HG03354 (cell line): ENCODE measurements at regions not wholly inside any gene's neighbourhood (a gene's known extent, or its start where the extent isn't known, plus 50 kb on each side); places are given as distances from the start of the nearest gene placed in this dataset.

Experiments
- ATAC-seq: cut with Tn5 transposase; IDR thresholded peaks from one replicate; pipeline ENCODE4 v1.9.1; 2021; ENCODE audit warnings: mild to moderate bottlenecking; ENCODE audit not compliant: unreplicated experiment, poor library complexity, severe bottlenecking

DNA sequence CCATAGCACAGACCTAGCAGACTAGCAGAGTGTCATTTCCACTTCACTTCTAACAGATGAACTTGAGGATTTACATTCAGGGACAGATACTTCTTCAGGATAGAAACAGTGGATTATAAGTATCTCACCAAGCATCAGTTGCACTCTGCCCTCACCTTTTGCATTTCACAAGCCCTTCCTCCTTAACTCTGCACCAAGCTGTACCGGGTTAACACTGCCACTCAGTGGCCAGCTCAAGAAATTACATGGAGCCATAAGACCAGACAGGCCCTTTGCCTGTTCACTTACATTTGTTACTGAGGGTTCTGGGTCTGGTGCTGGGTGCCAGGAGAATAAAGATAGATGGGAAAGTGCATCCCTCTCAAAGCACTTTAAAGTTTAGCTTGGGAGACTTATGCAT is 309.8 kb downstream of the SHANK2 start:
- no peak for ATAC-seq

DNA sequence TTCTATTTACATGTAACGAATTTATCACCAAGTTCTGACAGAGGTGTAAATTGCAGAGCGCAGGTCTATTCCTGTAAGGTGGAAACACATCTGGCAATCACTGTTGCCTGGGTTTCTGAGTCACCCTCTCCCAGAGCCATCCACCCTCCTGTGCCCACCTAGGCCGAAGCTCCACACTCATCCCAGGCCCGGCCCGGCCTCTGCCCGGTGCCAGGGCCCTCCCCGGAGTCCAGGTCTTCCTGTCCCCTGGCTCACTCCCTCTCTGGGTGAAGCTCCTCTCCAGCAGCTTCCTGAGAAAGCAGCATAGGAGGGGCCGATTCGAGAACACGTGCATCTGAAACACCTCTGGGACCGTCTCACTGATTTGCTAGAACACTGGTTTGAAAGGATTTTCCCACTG is 308.2 kb downstream of the SHANK2 start:
- no peak for ATAC-seq

DNA sequence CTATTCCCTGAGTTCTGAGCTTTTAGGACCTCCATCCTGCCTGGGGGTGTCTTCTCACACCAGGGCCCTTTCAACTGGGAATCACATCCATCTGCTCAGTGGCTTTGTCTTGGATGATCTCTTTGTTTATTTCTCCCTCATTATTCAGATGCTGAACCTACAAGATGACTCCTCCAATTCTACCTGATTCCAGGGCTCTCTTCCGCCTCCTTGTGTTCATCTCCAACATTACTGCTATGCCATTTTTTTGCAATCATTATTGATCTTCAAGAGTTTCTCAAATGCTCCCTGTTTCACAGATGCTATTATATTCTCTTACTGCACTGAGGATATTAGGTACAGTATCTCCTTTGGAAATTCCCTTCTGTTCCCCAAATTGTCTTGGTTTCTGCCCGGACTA is 307.7 kb downstream of the SHANK2 start:
- no peak for ATAC-seq

DNA sequence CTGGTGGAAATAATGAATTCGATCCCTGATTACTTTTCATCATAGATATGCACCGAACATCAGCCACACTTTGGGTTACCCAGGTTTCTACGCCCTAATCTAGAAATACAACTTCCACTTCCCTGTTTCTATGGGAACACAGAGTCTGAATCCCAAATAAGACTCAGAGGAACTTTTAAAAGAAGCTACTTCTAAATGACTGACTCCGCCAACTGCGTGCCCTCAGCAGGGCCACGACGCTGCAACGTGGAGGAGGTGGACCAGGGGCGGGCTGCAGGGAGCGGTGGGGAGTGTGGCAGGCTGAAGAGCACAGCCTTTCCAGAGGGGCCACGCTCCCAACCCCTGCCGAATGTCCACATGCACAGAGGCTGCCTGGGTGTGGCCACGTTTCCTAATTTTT is 304.0 kb downstream of the SHANK2 start:
- ATAC-seq = no peak

DNA sequence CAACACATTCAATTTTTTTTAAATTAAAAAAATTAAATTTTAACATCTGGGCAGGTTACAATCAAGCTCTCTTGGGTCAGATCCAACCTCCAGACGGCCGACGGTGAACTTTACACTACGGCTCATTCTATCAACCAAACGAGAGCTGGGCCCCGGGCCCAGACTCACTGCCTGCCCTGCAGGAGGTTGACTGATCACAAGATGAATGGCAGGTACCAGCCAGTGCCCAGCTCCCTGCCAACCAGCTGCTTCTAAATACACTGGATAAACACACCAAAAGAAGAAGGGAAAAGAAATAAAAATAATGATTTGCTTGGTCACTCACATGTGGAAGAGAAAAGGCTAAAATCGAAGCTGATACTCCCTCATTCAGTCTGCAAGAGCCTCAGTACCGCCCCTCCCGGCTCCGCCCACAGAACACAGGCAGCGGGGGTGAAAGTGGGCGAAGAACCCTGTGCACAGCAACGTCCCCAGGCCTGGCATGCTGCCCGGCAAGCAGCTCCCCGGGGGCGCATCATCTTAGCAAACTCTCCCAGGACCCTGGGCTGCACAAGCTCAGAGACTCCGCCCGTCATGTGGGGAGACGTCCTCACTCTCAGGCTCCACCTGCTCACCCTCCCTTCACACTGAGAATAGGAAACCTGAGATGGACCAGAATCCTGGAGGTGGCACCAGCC is 303.4 kb downstream of the SHANK2 start:
- no peak for ATAC-seq

DNA sequence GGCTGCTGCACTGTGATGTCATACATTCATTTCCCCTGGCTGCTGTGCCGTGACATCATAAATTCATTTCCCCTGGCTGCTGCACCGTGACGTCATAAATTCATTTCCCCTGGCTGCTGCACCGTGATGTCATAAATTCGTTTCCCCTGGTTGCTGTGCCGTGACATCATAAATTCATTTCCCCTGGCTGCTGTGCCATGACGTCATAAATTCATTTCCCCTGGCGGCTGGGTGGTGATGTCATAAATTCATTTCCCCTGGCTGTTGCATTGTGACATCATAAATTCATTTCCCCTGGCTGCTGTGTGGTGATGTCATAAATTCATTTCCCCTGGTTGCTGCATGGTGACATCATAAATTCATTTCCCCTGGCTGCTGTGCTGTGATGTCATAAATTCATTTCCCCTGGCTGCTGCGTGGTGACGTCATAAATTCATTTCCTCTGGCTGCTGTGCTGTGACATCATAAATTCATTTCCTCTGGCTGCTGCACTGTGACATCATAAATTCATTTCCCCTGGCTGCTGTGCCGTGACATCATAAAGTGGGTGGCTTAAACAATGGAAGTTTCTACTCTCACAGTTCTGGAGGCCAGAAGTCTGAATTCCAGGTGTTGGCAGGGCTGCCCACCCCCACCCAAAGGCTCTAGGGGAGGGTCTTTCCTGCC is 301.1 kb downstream of the SHANK2 start:
- ATAC-seq = no peak

DNA sequence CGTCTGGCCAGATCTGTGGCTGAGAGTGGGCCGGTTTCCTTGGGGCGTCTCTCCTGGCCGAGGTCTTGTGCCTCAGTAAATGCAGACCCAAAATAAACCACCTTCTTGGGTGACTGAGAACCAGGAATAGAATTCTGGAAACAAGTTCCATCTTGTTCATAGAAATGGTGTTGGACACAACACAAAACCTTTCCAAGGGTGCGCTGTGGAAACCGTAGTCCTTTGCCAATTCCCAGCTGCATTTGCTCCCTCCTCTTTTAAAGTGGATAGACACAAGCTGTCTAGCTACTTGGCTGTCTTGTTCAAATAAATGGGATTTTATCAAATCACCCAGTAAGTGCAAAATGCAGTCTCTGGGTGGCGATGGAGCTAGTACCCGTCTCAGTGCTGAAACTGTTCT is 300.2 kb downstream of the SHANK2 start:
- ATAC-seq = no peak

DNA sequence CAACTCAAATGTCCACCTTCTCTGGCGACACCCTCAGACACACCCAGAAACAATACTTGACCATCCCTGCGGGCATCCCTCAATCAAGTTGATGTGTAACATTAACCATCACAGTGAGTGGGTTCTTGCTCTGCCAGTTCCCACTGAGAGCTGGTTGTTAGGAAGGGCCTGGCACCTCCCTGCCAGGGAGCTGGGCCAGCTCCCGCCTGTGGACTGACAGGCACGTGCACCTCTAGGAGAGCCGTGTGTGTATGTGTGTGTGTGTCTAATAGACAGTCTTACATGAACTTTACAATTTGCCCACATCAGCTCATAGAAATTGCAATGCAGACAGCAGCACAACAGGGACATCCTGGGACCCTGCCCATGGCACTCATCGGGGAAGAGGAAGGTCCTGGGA is 298.7 kb downstream of the SHANK2 start:
- ATAC-seq = no peak

DNA sequence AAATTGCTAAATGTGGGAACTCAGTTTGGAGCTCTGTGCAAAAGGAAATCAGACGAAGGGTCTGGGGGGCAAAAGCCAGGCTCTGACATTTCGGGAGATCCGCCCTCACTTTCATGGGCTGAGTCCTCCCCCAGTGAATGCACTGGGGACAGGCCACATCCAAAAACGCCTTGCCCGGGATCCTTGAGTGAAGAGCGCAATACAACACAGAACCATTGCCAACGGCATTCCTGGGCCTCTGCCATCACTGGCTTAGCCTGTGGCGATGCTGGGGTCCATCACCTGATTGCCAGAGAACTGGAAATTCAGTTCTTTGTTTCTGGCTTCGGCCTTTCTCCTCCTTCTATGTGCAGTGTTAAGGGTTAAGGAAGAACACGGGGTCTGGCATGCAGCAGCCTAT is 297.9 kb downstream of the SHANK2 start:
- ATAC-seq = no peak
